Adrenal gland (tissue), 9 donors: ENCODE measurements at regions not wholly inside any gene's neighbourhood (a gene's known extent, or its start where the extent isn't known, plus 50 kb on each side); places are given as distances from the start of the nearest gene placed in this dataset.

Source experiments
- DNase-seq, 7 donors: peaks; one replicate each; pipeline ENCODE4 v3.0.0-alpha.2; 2019 to 2020
- H3K27ac ChIP-seq, 5 donors: fragments of 200-600 bp; sonication (generic) in 4 of 5; 1 replicate in 3 of 5; 2 replicates in 2 of 5; pipeline versions ENCODE4 v1.5.1 to v1.8.0; 2016 to 2020; ENCODE audit warnings: mild to moderate bottlenecking in 1 of 5
- H3K27me3 ChIP-seq: fragments of 200-600 bp; 2 replicates; pipeline ENCODE4 v1.8.0; 2021
- H3K36me3 ChIP-seq, 2 donors: fragments of 200-600 bp; replicated peaks in 1 of 2; 1 replicate in 1 of 2; 2 replicates in 1 of 2; pipeline versions ENCODE4 v1.5.1 to v1.8.0; 2018 to 2022
- H3K4me1 ChIP-seq, 2 donors: fragments of 200-600 bp; replicated peaks in 1 of 2; 1 replicate in 1 of 2; 2 replicates in 1 of 2; pipeline versions ENCODE4 v1.5.1 to v1.8.0; 2018 to 2021
- H3K4me3 ChIP-seq, 4 donors: fragments of 200-600 bp; sonication (generic) in 3 of 4; one replicate each; pipeline ENCODE4 v1.5.1; 2016 to 2018
- H3K9me3 ChIP-seq, 3 donors: fragments of 200-600 bp; sonication (generic) in 1 of 3; replicated peaks in 1 of 3; 1 replicate in 2 of 3; 2 replicates in 1 of 3; pipeline versions ENCODE4 v1.5.1 to v1.8.0; 2016 to 2021
- POLR2A ChIP-seq, 2 donors: fragments of 450-650 bp; IDR thresholded peaks; one replicate each; pipeline ENCODE4 v1.6.1; 2017; ENCODE audit warnings: antibody characterized with exemption in 2 of 2, mild to moderate bottlenecking in 2 of 2, moderate library complexity in 1 of 2
- WGBS, 4 donors: extraction: QIAGEN DNeasy Blood & Tissue Kit in 2 of 4; methylation state at CpG; one replicate each; pipeline versions ENCODE4 v1.1.5 to v1.1.7; 2013 to 2017; 5-methylcytosine and 5-hydroxymethylcytosine counted together
- intact Hi-C, 2 donors: fragments of 100-400 bp; cut with DNase I; formaldehyde crosslinking; loops; one replicate each; pipeline versions ENCODE4 v1.14.1 to v1.15.0; 2022 to 2023
- TF ChIP-seq, protein P1 (sequence below), 6 experiments: fragments of 450-650 bp in 4 of 6; fragments of 200-600 bp in 2 of 6; sonication (generic) in 1 of 6; IDR thresholded peaks; 1 replicate in 5 of 6; 2 replicates in 1 of 6; pipeline versions ENCODE4 v1.5.1 to v1.8.0; 2016 to 2021; ENCODE audit warnings: antibody characterized with exemption in 6 of 6, mild to moderate bottlenecking in 2 of 6, moderate library complexity in 1 of 6
- donor health status: healthy with polysubstance abuse.
- donor health status: Bipolar disorder and iron deficiency.
- donor health status: DM: yes; HTN: yes; CAD: no.
- donor health status: DM: no; HTN: no; CAD: no.
- donor health status: DM: no; HTN: no; CAD: no.

DNA sequence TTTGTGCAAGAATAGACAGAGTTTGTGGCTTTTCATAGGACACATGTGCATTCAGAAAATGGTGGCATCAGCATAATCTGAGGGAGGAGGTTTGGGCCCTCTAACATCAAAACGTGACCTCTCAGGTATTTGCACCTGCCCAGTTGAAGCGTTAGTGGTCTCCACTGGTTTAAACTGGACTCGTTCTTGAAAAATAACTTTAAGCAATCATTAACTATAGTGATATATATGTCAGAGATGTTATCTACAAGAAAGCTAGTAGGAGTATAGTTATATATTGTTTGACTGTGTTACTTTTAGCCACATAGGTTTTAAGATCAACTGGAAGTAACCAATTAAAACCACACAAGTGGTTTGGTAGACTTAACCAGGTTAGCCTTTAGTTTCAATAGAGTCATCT lies 607.4 kb downstream of the MAFB start:
- no peaks in the 10 kb centered on the region for H3K4me1 ChIP-seq
- TF ChIP-seq, protein P1, sequence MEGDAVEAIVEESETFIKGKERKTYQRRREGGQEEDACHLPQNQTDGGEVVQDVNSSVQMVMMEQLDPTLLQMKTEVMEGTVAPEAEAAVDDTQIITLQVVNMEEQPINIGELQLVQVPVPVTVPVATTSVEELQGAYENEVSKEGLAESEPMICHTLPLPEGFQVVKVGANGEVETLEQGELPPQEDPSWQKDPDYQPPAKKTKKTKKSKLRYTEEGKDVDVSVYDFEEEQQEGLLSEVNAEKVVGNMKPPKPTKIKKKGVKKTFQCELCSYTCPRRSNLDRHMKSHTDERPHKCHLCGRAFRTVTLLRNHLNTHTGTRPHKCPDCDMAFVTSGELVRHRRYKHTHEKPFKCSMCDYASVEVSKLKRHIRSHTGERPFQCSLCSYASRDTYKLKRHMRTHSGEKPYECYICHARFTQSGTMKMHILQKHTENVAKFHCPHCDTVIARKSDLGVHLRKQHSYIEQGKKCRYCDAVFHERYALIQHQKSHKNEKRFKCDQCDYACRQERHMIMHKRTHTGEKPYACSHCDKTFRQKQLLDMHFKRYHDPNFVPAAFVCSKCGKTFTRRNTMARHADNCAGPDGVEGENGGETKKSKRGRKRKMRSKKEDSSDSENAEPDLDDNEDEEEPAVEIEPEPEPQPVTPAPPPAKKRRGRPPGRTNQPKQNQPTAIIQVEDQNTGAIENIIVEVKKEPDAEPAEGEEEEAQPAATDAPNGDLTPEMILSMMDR (IDR thresholded peaks at IDR 0.05), result no peak
- TF ChIP-seq POLR2A (IDR thresholded peaks at IDR 0.05), result no peak
- H3K9me3 ChIP-seq, result no peaks in the 10 kb centered on the region
- intact Hi-C loops, result no loop called here
- DNase-seq, result no peak
- H3K36me3 ChIP-seq, result no peaks in the 10 kb centered on the region
- H3K27me3 ChIP-seq, result no peaks in the 10 kb centered on the region
- no peak overlapping the region for H3K4me3 ChIP-seq
- WGBS, 4 donors, result 63 to 90% (median 82%) methylated on average over 3 of the region's 3 CpGs
- H3K27ac ChIP-seq, result no peak overlapping the region

DNA sequence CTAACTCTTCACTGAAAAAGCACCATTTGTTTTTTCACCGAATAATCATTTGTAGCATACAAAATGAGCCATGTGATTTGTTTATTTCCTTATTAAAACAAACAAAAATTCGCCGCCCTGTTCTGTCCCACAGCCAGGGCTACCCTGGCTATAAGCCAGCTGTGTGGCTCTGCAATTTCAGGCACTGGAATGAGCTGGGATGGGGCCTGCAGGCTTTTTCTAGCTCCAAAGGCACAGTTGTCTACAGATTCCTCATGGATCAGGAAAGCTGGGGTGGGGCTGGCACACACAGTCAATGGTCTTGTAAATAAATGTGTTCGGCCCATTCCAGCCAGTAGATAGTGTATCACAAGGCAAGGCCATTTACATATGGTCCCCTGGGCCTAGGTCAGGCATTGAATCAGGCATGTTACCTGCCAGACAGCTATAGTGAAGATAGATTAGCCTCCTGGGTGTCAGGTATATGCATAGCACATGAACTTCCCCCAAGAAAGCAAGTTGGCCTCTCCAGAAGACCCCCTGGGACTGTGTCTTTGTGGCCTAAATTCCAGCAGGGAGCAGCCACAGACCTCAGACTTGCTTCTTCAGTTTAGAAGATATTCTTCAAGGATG lies 608.9 kb downstream of the MAFB start:
- WGBS, 4 donors, result 60 to 84% (median 67%) methylated on average over 4 of the region's 4 CpGs

DNA sequence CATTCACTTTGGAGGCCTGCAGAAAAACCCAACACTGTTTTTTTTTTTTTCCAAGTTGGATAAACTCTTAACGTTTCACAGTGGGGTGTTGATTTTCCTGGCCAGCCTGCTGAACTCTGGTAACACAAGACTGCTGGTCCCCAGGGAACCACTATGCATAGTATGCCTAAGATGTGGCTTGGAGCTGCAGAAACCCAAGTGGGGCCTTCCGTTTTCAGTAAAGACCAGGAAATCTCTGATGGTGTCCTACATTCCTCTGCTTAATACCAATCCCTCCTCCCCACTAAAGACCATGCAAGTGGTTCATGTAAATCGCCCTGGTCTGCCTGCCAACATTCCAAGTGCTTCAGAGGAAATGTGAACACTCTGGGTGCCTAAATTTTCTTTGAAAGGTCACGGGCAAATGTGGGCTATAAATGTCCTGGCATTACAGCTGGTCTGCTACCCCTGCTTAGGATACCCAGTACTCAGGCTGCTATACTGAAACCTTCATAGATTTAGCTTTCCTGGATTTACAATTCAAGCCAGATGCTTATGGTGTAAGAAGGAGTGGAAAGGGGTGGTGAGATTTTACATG lies 615.4 kb downstream of the MAFB start:
- Histone ChIP-seq H3K36me3 (no peaks in the 10 kb centered on the region), H3K27me3 (no peaks in the 10 kb centered on the region), H3K4me1 (no peaks in the 10 kb centered on the region), H3K9me3 (no peaks in the 10 kb centered on the region), H3K27ac (no peak overlapping the region), H3K4me3 (no peak overlapping the region)
- no peak for TF ChIP-seq POLR2A (IDR thresholded peaks at IDR 0.05)
- TF ChIP-seq, protein P1 (IDR thresholded peaks at IDR 0.05), result no peak
- no peak for DNase-seq
- WGBS, 4 donors, result 38 to 48% (median 42%) methylated on average over 4 of the region's 4 CpGs
- intact Hi-C loops, result no loop called here

More for the DNA sequence above, 608.9 kb downstream of the MAFB start:
- DNase-seq, result peak in 1 of 7 donors; percentile 2
- Histone ChIP-seq H3K27me3 (no peaks in the 10 kb centered on the region), H3K27ac (no peak overlapping the region), H3K9me3 (no peaks in the 10 kb centered on the region), H3K4me3 (no peak overlapping the region), H3K36me3 (no peaks in the 10 kb centered on the region), H3K4me1 (no peaks in the 10 kb centered on the region)
- intact Hi-C loops, result no loop called here
- TF ChIP-seq, protein P1 (IDR thresholded peaks at IDR 0.05), result no peak
- TF ChIP-seq POLR2A (IDR thresholded peaks at IDR 0.05), result no peak

DNA sequence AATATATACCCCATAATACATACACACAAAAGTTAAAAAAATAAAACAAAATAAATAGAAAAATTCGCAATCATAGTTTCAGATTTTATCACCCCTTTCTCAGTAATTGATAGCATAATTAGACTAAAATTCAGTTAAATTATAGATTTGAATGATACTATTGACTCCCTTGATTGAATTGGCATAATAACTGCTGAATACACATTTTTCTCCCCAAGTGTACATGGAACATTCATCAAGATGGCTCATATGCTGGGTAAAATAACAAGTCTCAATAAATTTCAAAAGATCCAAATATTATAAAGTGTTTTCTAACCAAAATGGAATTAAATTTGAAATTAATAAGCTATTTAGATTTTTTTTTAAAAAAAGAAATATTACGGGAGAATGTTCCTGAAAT lies 616.1 kb downstream of the MAFB start:
- Histone ChIP-seq H3K27ac (no peak overlapping the region), H3K9me3 (no peaks in the 10 kb centered on the region), H3K27me3 (no peaks in the 10 kb centered on the region), H3K4me1 (no peaks in the 10 kb centered on the region), H3K4me3 (no peak overlapping the region), H3K36me3 (no peaks in the 10 kb centered on the region)
- intact Hi-C loops, result no loop called here
- no peak for TF ChIP-seq POLR2A (IDR thresholded peaks at IDR 0.05)
- TF ChIP-seq, protein P1 (IDR thresholded peaks at IDR 0.05), result no peak
- no peak for DNase-seq
- 87 to 92% (median 89%) methylated on average over 2 of the region's 2 CpGs for WGBS, 4 donors
